ENCODE measurements at regions not wholly inside any gene's neighbourhood (a gene's known extent, or its start where the extent isn't known, plus 50 kb on each side); places are given as distances from the start of the nearest gene placed in this dataset.

DNA sequence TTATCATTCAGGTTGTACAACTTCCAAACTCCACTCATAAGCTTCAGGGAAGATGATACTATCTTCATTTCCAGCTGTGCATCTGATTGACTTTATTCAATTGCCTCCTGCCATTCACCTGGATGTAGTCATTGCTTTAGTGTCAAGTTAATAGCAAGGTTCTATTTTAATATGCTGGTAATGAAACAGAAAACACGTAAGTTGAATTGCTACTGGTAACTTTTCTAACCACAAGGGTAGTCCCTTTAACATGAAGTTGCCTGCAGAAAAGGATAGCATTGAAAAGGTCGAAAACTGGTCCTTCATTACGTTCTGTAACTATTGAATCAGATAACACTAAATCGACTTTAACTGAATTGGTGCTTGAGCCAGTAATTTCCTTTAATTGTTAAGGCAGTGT lies 459.4 kb upstream of the CDH6 start:
- DNase-seq (no peak), ATAC-seq (no peak)
- intact Hi-C loops (cut with DNase I), result no loop called here
- Histone ChIP-seq H3K36me3 (no peaks in the 10 kb centered on the region), H3K4me1 (no peaks in the 10 kb centered on the region), H3K27ac (no peak overlapping the region), H3K4me3 (no peak overlapping the region), H3K9me3 (no peaks in the 10 kb centered on the region), H3K27me3 (ENCODE audit: low read depth) (no peaks in the 10 kb centered on the region)
- TF ChIP-seq, protein P1, sequence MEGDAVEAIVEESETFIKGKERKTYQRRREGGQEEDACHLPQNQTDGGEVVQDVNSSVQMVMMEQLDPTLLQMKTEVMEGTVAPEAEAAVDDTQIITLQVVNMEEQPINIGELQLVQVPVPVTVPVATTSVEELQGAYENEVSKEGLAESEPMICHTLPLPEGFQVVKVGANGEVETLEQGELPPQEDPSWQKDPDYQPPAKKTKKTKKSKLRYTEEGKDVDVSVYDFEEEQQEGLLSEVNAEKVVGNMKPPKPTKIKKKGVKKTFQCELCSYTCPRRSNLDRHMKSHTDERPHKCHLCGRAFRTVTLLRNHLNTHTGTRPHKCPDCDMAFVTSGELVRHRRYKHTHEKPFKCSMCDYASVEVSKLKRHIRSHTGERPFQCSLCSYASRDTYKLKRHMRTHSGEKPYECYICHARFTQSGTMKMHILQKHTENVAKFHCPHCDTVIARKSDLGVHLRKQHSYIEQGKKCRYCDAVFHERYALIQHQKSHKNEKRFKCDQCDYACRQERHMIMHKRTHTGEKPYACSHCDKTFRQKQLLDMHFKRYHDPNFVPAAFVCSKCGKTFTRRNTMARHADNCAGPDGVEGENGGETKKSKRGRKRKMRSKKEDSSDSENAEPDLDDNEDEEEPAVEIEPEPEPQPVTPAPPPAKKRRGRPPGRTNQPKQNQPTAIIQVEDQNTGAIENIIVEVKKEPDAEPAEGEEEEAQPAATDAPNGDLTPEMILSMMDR (IDR thresholded peaks at IDR 0.05), result no peak

DNA sequence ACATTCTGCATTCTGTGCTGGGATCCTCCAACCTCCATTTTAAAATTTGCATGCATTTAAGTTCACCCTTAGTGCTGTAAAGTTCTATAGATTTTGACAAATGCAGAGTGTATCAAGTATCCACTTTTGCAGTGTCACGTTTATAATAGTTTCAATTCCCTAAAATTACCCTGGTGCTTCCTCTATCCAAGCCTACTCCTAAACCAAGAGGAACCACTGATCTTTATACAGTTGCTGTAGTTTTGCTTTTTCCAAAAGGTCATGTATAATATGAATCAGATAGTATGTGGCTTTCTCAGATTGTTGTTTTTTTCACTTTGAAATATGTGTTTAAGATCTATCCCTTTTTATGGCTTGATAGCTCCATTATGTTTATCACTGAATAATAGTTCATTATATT lies 468.4 kb upstream of the CDH6 start:
- Histone ChIP-seq H3K4me1 (no peaks in the 10 kb centered on the region), H3K27me3 (ENCODE audit: low read depth) (no peaks in the 10 kb centered on the region), H3K9me3 (no peaks in the 10 kb centered on the region), H3K36me3 (no peaks in the 10 kb centered on the region), H3K4me3 (no peak overlapping the region), H3K27ac (no peak overlapping the region)
- intact Hi-C loops (cut with DNase I), result no loop called here
- DNase-seq, result no peak
- TF ChIP-seq, protein P1 (IDR thresholded peaks at IDR 0.05), result no peak
- peak in 1 of 2 donors; percentile 56 for ATAC-seq

- DNase-seq (no peak), ATAC-seq (no peak)
- no peak overlapping the region for H3K27ac ChIP-seq
- TF ChIP-seq, protein P1 (IDR thresholded peaks at IDR 0.05), result no peak
- intact Hi-C loops (cut with DNase I), result no loop called here
- no peak overlapping the region for H3K4me3 ChIP-seq
- H3K4me1 ChIP-seq, result no peaks in the 10 kb centered on the region
- no peaks in the 10 kb centered on the region for H3K36me3 ChIP-seq
- H3K9me3 ChIP-seq, result peaks cover 5% of the 10 kb centered on the region
- no peaks in the 10 kb centered on the region for H3K27me3 ChIP-seq (ENCODE audit: low read depth)
These were observed 495.3 kb upstream of the CDH6 start for GRCh38 chr5:30698217-30698616.

DNA sequence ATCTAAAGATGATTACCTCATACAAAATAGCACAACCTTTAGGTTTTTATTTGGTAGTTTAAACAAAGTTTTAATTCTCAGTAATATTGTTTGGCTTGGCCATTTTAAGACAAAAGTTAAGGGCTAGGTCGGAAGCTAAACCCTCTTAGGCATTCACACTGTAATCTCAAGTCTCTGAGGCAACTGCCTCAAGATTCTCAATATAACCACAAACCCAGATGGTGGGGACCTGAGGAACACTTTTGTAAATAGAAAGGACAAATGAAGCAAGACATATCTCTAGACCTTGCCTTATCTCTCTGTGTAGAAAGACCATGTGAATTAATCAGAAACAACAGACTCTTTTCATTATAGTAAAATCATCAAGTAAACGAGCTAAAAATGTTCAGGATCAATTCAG lies 500.2 kb upstream of the CDH6 start:
- H3K4me3 ChIP-seq, result no peak overlapping the region
- H3K36me3 ChIP-seq, result no peaks in the 10 kb centered on the region
- no peaks in the 10 kb centered on the region for H3K4me1 ChIP-seq
- intact Hi-C loops (cut with DNase I), result no loop called here
- H3K9me3 ChIP-seq, result no peaks in the 10 kb centered on the region
- no peak for ATAC-seq
- TF ChIP-seq, protein P1 (IDR thresholded peaks at IDR 0.05), result no peak
- no peak overlapping the region for H3K27ac ChIP-seq
- no peak for DNase-seq
- H3K27me3 ChIP-seq (ENCODE audit: low read depth), result no peaks in the 10 kb centered on the region

- Histone ChIP-seq H3K4me1 (no peaks in the 10 kb centered on the region), H3K36me3 (no peaks in the 10 kb centered on the region), H3K27ac (no peak overlapping the region), H3K9me3 (no peaks in the 10 kb centered on the region), H3K4me3 (no peak overlapping the region), H3K27me3 (ENCODE audit: low read depth) (no peaks in the 10 kb centered on the region)
- ATAC-seq (no peak), DNase-seq (no peak)
- intact Hi-C loops (cut with DNase I), result no loop called here
- TF ChIP-seq, protein P1 (IDR thresholded peaks at IDR 0.05), result no peak
These were observed 502.6 kb upstream of the CDH6 start for GRCh38 chr5:30690931-30691330.

- ATAC-seq, result no peak
- intact Hi-C loops (cut with DNase I), result no loop called here
These were observed 506.0 kb upstream of the CDH6 start for GRCh38 chr5:30687461-30687860.

More at GRCh38 chr5:30687461-30687860, 506.0 kb upstream of the CDH6 start:
- TF ChIP-seq, protein P1 (IDR thresholded peaks at IDR 0.05), result no peak
- no peak overlapping the region for H3K27ac ChIP-seq
- H3K36me3 ChIP-seq, result no peaks in the 10 kb centered on the region
- DNase-seq, result no peak
- H3K27me3 ChIP-seq (ENCODE audit: low read depth), result no peaks in the 10 kb centered on the region
- H3K9me3 ChIP-seq, result no peaks in the 10 kb centered on the region
- no peak overlapping the region for H3K4me3 ChIP-seq
- no peaks in the 10 kb centered on the region for H3K4me1 ChIP-seq
